GM23338 (cell line): ENCODE measurements at regions not wholly inside any gene's neighbourhood (a gene's known extent, or its start where the extent isn't known, plus 50 kb on each side); places are given as distances from the start of the nearest gene placed in this dataset.

Experiments
- ATAC-seq: fragments of 200-7000 bp; cut with Tn5 transposase; 3 replicates; pipeline ENCODE4 v1.9.1; 2020
- DNase-seq: peaks from one replicate; pipeline ENCODE4 v3.0.0-alpha.2; 2015; ENCODE audit warnings: low spot score
- H2AFZ ChIP-seq: fragments of 200-600 bp; sonication (generic); 2 replicates; pipeline ENCODE4 v1.8.0; 2016; ENCODE audit warnings: antibody characterized with exemption, mild to moderate bottlenecking, moderate library complexity
- H3F3A ChIP-seq: fragments of 200-600 bp; sonication (generic); replicated peaks from 2 replicates; pipeline ENCODE4 v1.8.0; 2017; ENCODE audit warnings: antibody characterized with exemption, mixed run types, low read depth
- H3K27ac ChIP-seq: fragments of 200-600 bp; sonication (generic); 2 replicates; pipeline ENCODE4 v1.6.1; 2016; ENCODE audit warnings: low read depth
- H3K27me3 ChIP-seq: fragments of 200-600 bp; sonication (generic); 2 replicates; pipeline ENCODE4 v1.8.0; 2016; ENCODE audit warnings: mild to moderate bottlenecking, mixed run types, moderate library complexity; ENCODE audit not compliant: insufficient read depth
- H3K36me3 ChIP-seq: fragments of 200-600 bp; sonication (generic); 2 replicates; pipeline ENCODE4 v1.8.0; 2016; ENCODE audit warnings: mild to moderate bottlenecking; ENCODE audit not compliant: insufficient read depth
- H3K4me1 ChIP-seq: fragments of 200-600 bp; sonication (generic); 2 replicates; pipeline ENCODE4 v1.8.0; 2016; ENCODE audit warnings: mild to moderate bottlenecking, moderate library complexity; ENCODE audit not compliant: insufficient read depth
- H3K4me2 ChIP-seq: fragments of 200-600 bp; sonication (generic); 2 replicates; pipeline ENCODE4 v1.7.1; 2017; ENCODE audit warnings: mixed run types
- H3K4me3 ChIP-seq: fragments of 200-600 bp; sonication (generic); 2 replicates; pipeline ENCODE4 v1.6.1; 2016; ENCODE audit warnings: mixed run types
- H3K79me2 ChIP-seq: fragments of 200-600 bp; sonication (generic); replicated peaks from 2 replicates; pipeline ENCODE4 v1.8.0; 2017; ENCODE audit warnings: mild to moderate bottlenecking; ENCODE audit not compliant: insufficient read depth
- H3K9me2 ChIP-seq: fragments of 200-600 bp; sonication (generic); 2 replicates; pipeline ENCODE4 v1.8.0; 2017; ENCODE audit not compliant: insufficient read depth
- H4K20me1 ChIP-seq: fragments of 200-600 bp; sonication (generic); replicated peaks from 2 replicates; pipeline ENCODE4 v1.8.0; 2017; ENCODE audit warnings: mild to moderate bottlenecking; ENCODE audit not compliant: insufficient read depth
- H3K27ac Mint-ChIP-seq: 2 replicates; pipeline ENCODE4 v1.8.0; 2020; ENCODE audit warnings: inconsistent platforms, mild to moderate bottlenecking, moderate library complexity, mixed read lengths
- H3K27me3 Mint-ChIP-seq: 3 replicates; pipeline ENCODE4 v1.8.0; 2022; ENCODE audit warnings: low read depth, mild to moderate bottlenecking, moderate library complexity, mixed read lengths, inconsistent platforms; ENCODE audit not compliant: insufficient read depth, poor library complexity
- H3K36me3 Mint-ChIP-seq: 3 replicates; pipeline ENCODE4 v1.8.0; 2021; ENCODE audit warnings: low read depth, mild to moderate bottlenecking, inconsistent platforms, moderate library complexity, mixed read lengths
- H3K4me1 Mint-ChIP-seq: 3 replicates; pipeline ENCODE4 v1.8.0; 2020; ENCODE audit warnings: mild to moderate bottlenecking, inconsistent platforms, mixed read lengths
- H3K4me3 Mint-ChIP-seq: 3 replicates; pipeline ENCODE4 v1.8.0; 2021; ENCODE audit warnings: moderate library complexity, mild to moderate bottlenecking, inconsistent platforms, mixed read lengths
- H3K9me3 Mint-ChIP-seq: 3 replicates; pipeline ENCODE4 v1.8.0; 2020; ENCODE audit warnings: moderate library complexity, mild to moderate bottlenecking, inconsistent platforms, mixed read lengths
- CREB1 ChIP-seq: fragments of 250-450 bp; sonication (Bioruptor Pico); IDR thresholded peaks from 2 replicates; pipeline ENCODE4 v1.5.0; 2020; ENCODE audit warnings: low read depth, mild to moderate bottlenecking, moderate library complexity
- CTCF ChIP-seq, 2 experiments: fragments of 200-600 bp in 1 of 2; sonication (generic) in 1 of 2; conservative IDR thresholded peaks; 2 replicates each; pipeline versions ENCODE4 v1.5.1 to v1.6.1; 2016 to 2017; ENCODE audit warnings: antibody characterized with exemption in 2 of 2, low read depth in 2 of 2, mild to moderate bottlenecking in 2 of 2, moderate library complexity in 1 of 2
- ETS1 ChIP-seq: IDR thresholded peaks from 2 replicates; pipeline ENCODE4 v1.6.1; 2016; ENCODE audit warnings: antibody characterized with exemption
- EZH2 ChIP-seq: fragments of 200-600 bp; sonication (generic); IDR thresholded peaks from one replicate; pipeline ENCODE4 v1.8.0; 2017; ENCODE audit warnings: antibody characterized with exemption, mild to moderate bottlenecking, low read depth; ENCODE audit not compliant: unreplicated experiment
- EZH2phosphoT487 ChIP-seq: fragments of 200-600 bp; sonication (generic); IDR thresholded peaks from one replicate; pipeline ENCODE4 v1.8.1; 2018; ENCODE audit warnings: antibody characterized with exemption; ENCODE audit not compliant: unreplicated experiment
- JUNB ChIP-seq: IDR thresholded peaks from one replicate; pipeline ENCODE4 v1.6.1; 2016; ENCODE audit warnings: antibody characterized with exemption; ENCODE audit not compliant: unreplicated experiment
- NANOG ChIP-seq: IDR thresholded peaks from 2 replicates; pipeline ENCODE4 v1.6.1; 2016; ENCODE audit warnings: antibody characterized with exemption, borderline replicate concordance
- POLR2AphosphoS5 ChIP-seq: IDR thresholded peaks from 2 replicates; pipeline ENCODE4 v1.6.1; 2016; ENCODE audit warnings: antibody characterized with exemption, low read depth
- REST ChIP-seq: IDR thresholded peaks from one replicate; pipeline ENCODE4 v1.6.1; 2018; ENCODE audit warnings: antibody characterized with exemption; ENCODE audit not compliant: unreplicated experiment
- STAT1 ChIP-seq: IDR thresholded peaks from one replicate; pipeline ENCODE4 v1.6.1; 2016; ENCODE audit warnings: antibody characterized with exemption; ENCODE audit not compliant: unreplicated experiment
- ZNF114 ChIP-seq: fragments of 250-450 bp; sonication (Bioruptor Pico); IDR thresholded peaks from 2 replicates; pipeline ENCODE4 v1.5.0; 2020; ENCODE audit warnings: mild to moderate bottlenecking, moderate library complexity
- ZNF331 ChIP-seq: fragments of 250-450 bp; sonication (Bioruptor Pico); IDR thresholded peaks from 2 replicates; pipeline ENCODE4 v1.5.0; 2020; ENCODE audit warnings: low read depth, mild to moderate bottlenecking, moderate library complexity
- ZNF462 ChIP-seq: fragments of 250-450 bp; sonication (Bioruptor Pico); IDR thresholded peaks from 2 replicates; pipeline ENCODE4 v1.5.0; 2020; ENCODE audit warnings: mild to moderate bottlenecking, moderate library complexity

- H3K4me1 ChIP-seq, result peaks cover 15% of the 10 kb centered on the region; the same call in 1 of the 2 replicates
- TF ChIP-seq NANOG (no peak), STAT1 (no peak), EZH2phosphoT487 (no peak), CTCF (conservative IDR thresholded peaks at IDR 0.05; ENCODE audit: low read depth in 2 of 2) (no peak), JUNB (no peak), CREB1 (no peak), POLR2AphosphoS5 (no peak), EZH2 (no peak), ETS1 (no peak), ZNF114 (CRISPR knock-in tag) (no peak), ZNF462 (no peak), REST (no peak), ZNF331 (CRISPR knock-in tag) (no peak)
- H3K4me1 Mint-ChIP-seq, result peaks cover 36% of the 10 kb centered on the region
Measured at GRCh38 chr12:13591488-13591887, 389.9 kb downstream of the GRIN2B start.

More at GRCh38 chr12:13591488-13591887, 389.9 kb downstream of the GRIN2B start:
- H2AFZ ChIP-seq, result no peak overlapping the region
- H3K27me3 ChIP-seq, result no peaks in the 10 kb centered on the region
- H3K4me3 ChIP-seq, result no peak overlapping the region
- Mint-ChIP-seq H3K9me3 (peaks cover 21% of the 10 kb centered on the region), H3K36me3 (peaks cover 19% of the 10 kb centered on the region), H3K4me3 (no peak overlapping the region), H3K27me3 (no peaks in the 10 kb centered on the region), H3K27ac (no peak overlapping the region)
- H3K27ac ChIP-seq, result no peak overlapping the region
- H3K4me2 ChIP-seq, result no peak overlapping the region
- DNase-seq (no peak), ATAC-seq (no peak)
- H3K9me2 ChIP-seq, result 0 out of 2 replicates have a peak, but pooled peaks cover 3% of the 10 kb centered on the region
- H3K36me3 ChIP-seq, result peaks cover 7% of the 10 kb centered on the region; the same call in 1 of the 2 replicates
- H3K79me2 ChIP-seq, result no peaks in the 10 kb centered on the region
- H3F3A ChIP-seq, result no peaks in the 10 kb centered on the region
- H4K20me1 ChIP-seq, result no peaks in the 10 kb centered on the region
